HepG2 (cell line): ENCODE measurements at regions not wholly inside any gene's neighbourhood (a gene's known extent, or its start where the extent isn't known, plus 50 kb on each side); places are given as distances from the start of the nearest gene placed in this dataset.

Experiments used
- ATAC-seq: fragments of 200-7000 bp; cut with Tn5 transposase; 3 replicates; pipeline ENCODE4 v1.9.1; 2020; ENCODE audit warnings: mild to moderate bottlenecking, moderate library complexity
- BruUV-seq: library from RNA; stranded (reverse); fragments of 400-500 nt; replicated peaks from 2 replicates; lab custom pipeline; 2021; lab: Mats Ljungman, UMichigan
- CTCF ChIA-PET: fragments of 300-600 bp; formaldehyde crosslinking; extraction: SDS; loops from one replicate; lab custom pipeline; 2021; ENCODE audit warnings: low total read pairs, inconsistent platforms, low intra/inter-chr PET ratio; lab: Yijun Ruan, JAX
- POLR2A ChIA-PET: fragments of 350-600 bp; sonication (Branson Sonifier 250); formaldehyde crosslinking; loops from one replicate; lab custom pipeline; 2020; ENCODE audit warnings: antibody characterized with exemption, inconsistent platforms; lab: Yijun Ruan, JAX
- DNase-seq: peaks from one replicate; pipeline ENCODE4 v3.0.0-alpha.2; 2015; ENCODE audit warnings: low spot score
- FAIRE-seq: peaks from 3 replicates; lab custom pipeline; 2011; peaks lifted over from hg19 to GRCh38; lab: Jason Lieb, UNC
- H2AFZ ChIP-seq: one replicate; pipeline ENCODE4 v1.6.1; 2011; ENCODE audit warnings: low read length, inconsistent platforms
- H3K27ac ChIP-seq: fragments of 300-600 bp; 3 replicates; pipeline ENCODE4 v1.8.0; 2011; ENCODE audit warnings: mixed run types, mild to moderate bottlenecking, mixed read lengths, low read length, inconsistent platforms; ENCODE audit not compliant: insufficient read depth; ENCODE audit errors: extremely low read length
- H3K27me3 ChIP-seq, 2 experiments: fragments of 200-600 bp in 1 of 2; 2 replicates in 1 of 2; 3 replicates in 1 of 2; pipeline versions ENCODE4 v1.6.0 to v1.8.0; 2011; ENCODE audit warnings: low read length in 2 of 2, mild to moderate bottlenecking in 2 of 2, moderate library complexity in 2 of 2, inconsistent platforms in 1 of 2; ENCODE audit not compliant: insufficient read depth in 2 of 2, control insufficient read depth in 1 of 2
- H3K36me3 ChIP-seq, 2 experiments: fragments of 200-600 bp in 1 of 2; replicated peaks in 1 of 2; 2 replicates in 1 of 2; 3 replicates in 1 of 2; pipeline versions ENCODE4 v1.5.1 to v1.8.0; 2011; ENCODE audit warnings: low read length in 2 of 2, inconsistent platforms in 1 of 2; ENCODE audit not compliant: insufficient read depth in 2 of 2, control insufficient read depth in 1 of 2
- H3K4me1 ChIP-seq: 2 replicates; pipeline ENCODE4 v1.5.1; 2012; ENCODE audit warnings: low read length, inconsistent platforms; ENCODE audit not compliant: insufficient read depth
- H3K4me2 ChIP-seq: 2 replicates; pipeline ENCODE4 v1.6.0; 2011; ENCODE audit warnings: low read depth, low read length, inconsistent platforms
- H3K4me3 ChIP-seq, 3 experiments: fragments of 200-600 bp in 1 of 3; sonication (generic), shearing (Covaris generic) in 1 of 3; replicated peaks in 1 of 3; 2 replicates each; pipeline ENCODE4 v1.5.1; 2011 to 2016; ENCODE audit warnings: low read length in 3 of 3, inconsistent platforms in 2 of 3, low read depth in 2 of 3, mild to moderate bottlenecking in 2 of 3, control low read depth in 1 of 3, mixed read lengths in 1 of 3; ENCODE audit not compliant: insufficient read depth in 1 of 3
- H3K79me2 ChIP-seq: one replicate; pipeline ENCODE4 v1.6.1; 2011; ENCODE audit warnings: low read length, inconsistent platforms; ENCODE audit not compliant: insufficient read depth
- H3K9ac ChIP-seq: 2 replicates; pipeline ENCODE4 v1.6.0; 2011; ENCODE audit warnings: mild to moderate bottlenecking, low read depth, low read length, inconsistent platforms; ENCODE audit not compliant: insufficient read depth
- H3K9me3 ChIP-seq: 2 replicates; pipeline ENCODE4 v1.5.1; 2012; ENCODE audit warnings: mild to moderate bottlenecking, low read length
- H4K20me1 ChIP-seq: 2 replicates; pipeline ENCODE4 v1.6.0; 2011; ENCODE audit warnings: inconsistent platforms, mild to moderate bottlenecking, low read length, moderate library complexity; ENCODE audit not compliant: insufficient read depth
- ATAD3A ChIP-seq: sonication (generic); formaldehyde crosslinking; IDR thresholded peaks from 2 replicates; pipeline ENCODE4 v1.4.0; 2020; ENCODE audit warnings: missing genetic modification reagents
- ESRRA ChIP-seq: sonication (generic); formaldehyde crosslinking; IDR thresholded peaks from 2 replicates; pipeline ENCODE4 v1.5.1; 2020; ENCODE audit warnings: mild to moderate bottlenecking, low read depth, missing genetic modification reagents
- FOXO1 ChIP-seq: sonication (generic); formaldehyde crosslinking; IDR thresholded peaks from 2 replicates; pipeline ENCODE4 v1.4.0; 2020; ENCODE audit warnings: missing genetic modification reagents
- ISL2 ChIP-seq: sonication (generic); formaldehyde crosslinking; IDR thresholded peaks from 2 replicates; pipeline ENCODE4 v1.5.0; 2020; ENCODE audit warnings: missing genetic modification reagents
- KMT2B ChIP-seq: IDR thresholded peaks from 2 replicates; pipeline ENCODE4 v1.6.1; 2016; ENCODE audit warnings: missing genetic modification reagents, missing compliant biosample characterization
- NR2F2 ChIP-seq: IDR thresholded peaks from 2 replicates; pipeline ENCODE4 v1.6.1; 2012; ENCODE audit warnings: low read depth, inconsistent platforms, borderline replicate concordance
- NR3C1 ChIP-seq: sonication (generic); formaldehyde crosslinking; IDR thresholded peaks from 2 replicates; pipeline ENCODE4 v1.4.0; 2020; ENCODE audit warnings: missing genetic modification reagents
- PAF1 ChIP-seq: IDR thresholded peaks from 2 replicates; pipeline ENCODE4 v1.6.1; 2016; ENCODE audit warnings: missing genetic modification reagents, missing compliant biosample characterization
- RBFOX2 ChIP-seq: fragments of 200-400 bp; formaldehyde crosslinking; IDR thresholded peaks from 2 replicates; pipeline ENCODE4 v1.6.1; 2017; ENCODE audit warnings: low read depth, mild to moderate bottlenecking, low read length
- RORA ChIP-seq: sonication (generic); formaldehyde crosslinking; IDR thresholded peaks from 2 replicates; pipeline ENCODE4 v1.5.0; 2020; ENCODE audit warnings: mild to moderate bottlenecking, missing genetic modification reagents, moderate library complexity
- SIN3A ChIP-seq: IDR thresholded peaks from 2 replicates; pipeline ENCODE4 v1.6.1; 2011; ENCODE audit warnings: low read depth, mild to moderate bottlenecking, control low read depth, low read length, borderline replicate concordance
- TCF7 ChIP-seq: sonication (generic); IDR thresholded peaks from 2 replicates; pipeline ENCODE4 v1.6.1; 2016; ENCODE audit warnings: antibody characterized with exemption, low read depth
- ZMYM3 ChIP-seq: sonication (generic); formaldehyde crosslinking; IDR thresholded peaks from 2 replicates; pipeline ENCODE4 v1.5.1; 2020; ENCODE audit warnings: mild to moderate bottlenecking, missing genetic modification reagents
- ZNF282 ChIP-seq: fragments of 450-650 bp; IDR thresholded peaks from 2 replicates; pipeline ENCODE4 v1.6.1; 2018; ENCODE audit not compliant: partially characterized antibody
- ZNF333 ChIP-seq: sonication (generic); formaldehyde crosslinking; IDR thresholded peaks from 2 replicates; pipeline ENCODE4 v1.4.0; 2020; ENCODE audit warnings: mild to moderate bottlenecking, missing genetic modification reagents, borderline replicate concordance
- ZNF430 ChIP-seq: sonication (generic); formaldehyde crosslinking; IDR thresholded peaks from 2 replicates; pipeline ENCODE4 v1.9.0; 2021; ENCODE audit warnings: mild to moderate bottlenecking, missing genetic modification reagents
- WGBS: methylation state at CpG from one replicate; pipeline ENCODE4 v1.1.6; 2017; ENCODE audit warnings: low lambda C conversion rate; 5-methylcytosine and 5-hydroxymethylcytosine counted together
- in situ Hi-C: cut with HindIII; loops from 2 replicates; pipeline ENCODE4 v1.10.0; 2017; ENCODE audit warnings: low pct_unique_long_range_greater_than_20kb; ENCODE audit not compliant: extremely low pct_ligation_motif_present
- intact Hi-C: fragments of 100-400 bp; cut with micrococcal nuclease; formaldehyde crosslinking; loops from one replicate; pipeline ENCODE4 v1.10.0; 2022; ENCODE audit not compliant: unreplicated experiment
- TF ChIP-seq, protein P1 (sequence below): sonication (generic); formaldehyde crosslinking; IDR thresholded peaks from 2 replicates; pipeline ENCODE4 v1.4.0; 2020; ENCODE audit warnings: missing genetic modification reagents

DNA sequence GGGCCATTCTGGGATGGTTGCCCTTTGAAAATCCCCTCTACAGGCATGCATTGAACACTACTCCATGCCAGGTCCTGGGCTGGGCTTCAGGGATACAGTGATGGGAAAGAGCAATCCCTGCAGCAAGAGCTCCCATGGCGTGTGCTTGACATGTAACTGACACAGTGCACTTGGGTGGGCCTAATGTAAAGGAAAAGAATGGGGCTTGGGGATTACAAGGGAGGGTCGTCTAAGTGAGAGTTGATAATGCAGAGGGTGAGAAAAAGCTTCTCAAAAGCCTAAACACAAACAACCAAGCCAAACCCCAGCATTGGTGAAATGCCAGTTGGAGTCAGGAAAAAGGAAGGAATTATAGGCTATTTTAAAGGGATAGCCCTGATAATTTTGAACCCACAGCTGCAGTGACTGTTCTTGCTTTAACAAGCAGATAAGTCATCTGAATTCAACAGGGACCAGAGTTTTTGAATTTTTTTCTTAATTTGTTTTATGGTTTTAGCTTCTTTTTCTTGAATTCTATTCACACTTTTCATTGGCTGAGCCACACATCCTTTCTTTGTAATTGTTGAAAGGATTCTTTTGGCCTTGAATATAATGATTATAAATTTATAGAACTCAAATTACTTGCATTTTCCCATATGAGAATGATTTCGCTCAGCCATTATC is 308.7 kb downstream of the LPIN1 start (continued):
- TF ChIP-seq, protein P1, sequence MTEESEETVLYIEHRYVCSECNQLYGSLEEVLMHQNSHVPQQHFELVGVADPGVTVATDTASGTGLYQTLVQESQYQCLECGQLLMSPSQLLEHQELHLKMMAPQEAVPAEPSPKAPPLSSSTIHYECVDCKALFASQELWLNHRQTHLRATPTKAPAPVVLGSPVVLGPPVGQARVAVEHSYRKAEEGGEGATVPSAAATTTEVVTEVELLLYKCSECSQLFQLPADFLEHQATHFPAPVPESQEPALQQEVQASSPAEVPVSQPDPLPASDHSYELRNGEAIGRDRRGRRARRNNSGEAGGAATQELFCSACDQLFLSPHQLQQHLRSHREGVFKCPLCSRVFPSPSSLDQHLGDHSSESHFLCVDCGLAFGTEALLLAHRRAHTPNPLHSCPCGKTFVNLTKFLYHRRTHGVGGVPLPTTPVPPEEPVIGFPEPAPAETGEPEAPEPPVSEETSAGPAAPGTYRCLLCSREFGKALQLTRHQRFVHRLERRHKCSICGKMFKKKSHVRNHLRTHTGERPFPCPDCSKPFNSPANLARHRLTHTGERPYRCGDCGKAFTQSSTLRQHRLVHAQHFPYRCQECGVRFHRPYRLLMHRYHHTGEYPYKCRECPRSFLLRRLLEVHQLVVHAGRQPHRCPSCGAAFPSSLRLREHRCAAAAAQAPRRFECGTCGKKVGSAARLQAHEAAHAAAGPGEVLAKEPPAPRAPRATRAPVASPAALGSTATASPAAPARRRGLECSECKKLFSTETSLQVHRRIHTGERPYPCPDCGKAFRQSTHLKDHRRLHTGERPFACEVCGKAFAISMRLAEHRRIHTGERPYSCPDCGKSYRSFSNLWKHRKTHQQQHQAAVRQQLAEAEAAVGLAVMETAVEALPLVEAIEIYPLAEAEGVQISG (CRISPR knock-in tag) = no peak
- no peak for TF ChIP-seq ZNF333

DNA sequence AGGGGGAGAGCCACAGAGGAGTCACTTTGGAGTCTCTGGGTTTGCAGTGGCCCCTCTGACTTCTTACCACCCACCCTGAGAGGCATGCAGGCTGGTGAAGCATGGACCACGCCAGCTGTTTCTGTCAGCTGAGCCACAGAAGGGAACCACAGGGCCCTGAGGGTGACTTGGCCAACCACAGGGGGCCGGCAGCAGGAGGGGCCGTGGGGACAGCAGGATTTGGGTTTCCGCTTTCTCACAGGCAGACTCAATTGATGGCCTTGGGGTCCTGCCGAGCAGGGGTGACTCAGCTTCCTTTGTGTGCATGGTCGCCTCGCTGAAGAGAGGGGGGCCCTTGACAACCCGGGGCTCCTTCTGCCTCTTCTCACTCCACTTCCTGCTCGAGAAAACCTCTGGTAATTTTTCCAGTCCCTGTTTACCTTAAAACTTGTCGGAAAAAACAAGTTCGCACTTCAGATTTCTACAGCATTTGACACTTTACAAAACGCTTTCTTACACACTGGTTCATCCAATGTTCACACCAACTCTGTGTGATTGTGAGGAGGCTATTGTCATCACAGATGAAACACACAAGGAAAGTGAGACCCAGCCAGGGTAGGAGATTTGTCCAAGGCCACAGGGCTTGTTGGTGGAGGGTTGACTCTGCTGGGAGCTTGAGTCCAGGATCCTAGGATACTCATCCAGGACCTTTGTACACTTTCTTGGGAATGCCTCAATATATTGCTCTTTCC is 311.2 kb downstream of the LPIN1 start:
- TF ChIP-seq NR2F2 (no peak), KMT2B (CRISPR knock-in tag) (no peak), PAF1 (CRISPR knock-in tag) (no peak), ZNF282 (no peak), NR3C1 (no peak), TCF7 (no peak), ATAD3A (no peak), ZNF430 (CRISPR knock-in tag) (no peak), RORA (CRISPR knock-in tag) (no peak), FOXO1 (CRISPR knock-in tag) (no peak), ZMYM3 (CRISPR knock-in tag) (no peak), ISL2 (CRISPR knock-in tag) (no peak), ESRRA (CRISPR knock-in tag) (no peak), RBFOX2 (no peak), SIN3A (no peak)
- no peak for ATAC-seq
- H3K9ac ChIP-seq = no peak overlapping the region
- no peak for DNase-seq
- 33% methylated on average over 11 of the region's 12 CpGs for WGBS
- POLR2A ChIA-PET = no interaction called here
- H3K4me3 ChIP-seq = no peak overlapping the region
- no peak for FAIRE-seq
- no peaks in the 10 kb centered on the region for H3K36me3 ChIP-seq
- no peaks in the 10 kb centered on the region for H3K79me2 ChIP-seq
- H3K4me2 ChIP-seq = no peak overlapping the region
- no TSS peak for BruUV-seq
- H3K27ac ChIP-seq = no peak overlapping the region
- intact Hi-C loops (no loop called here), in situ Hi-C loops (no loop called here)
- no peaks in the 10 kb centered on the region for H4K20me1 ChIP-seq
- CTCF ChIA-PET = no interaction called here
- H3K4me1 ChIP-seq = no peaks in the 10 kb centered on the region
- H3K27me3 ChIP-seq = peaks cover 0 to 5% of the 10 kb centered on the region in 2 experiments; a peak in 3 of 5 replicates
- no peak overlapping the region for H2AFZ ChIP-seq
- H3K9me3 ChIP-seq = no peaks in the 10 kb centered on the region
